ENCODE measurements at regions not wholly inside any gene's neighbourhood (a gene's known extent, or its start where the extent isn't known, plus 50 kb on each side); places are given as distances from the start of the nearest gene placed in this dataset.
"Not testable (repeated sequence)": the region's sequence is repeated elsewhere in the genome, so short reads cannot be mapped to it uniquely, and the experiment has no call there.

GRCh38 chr14:105848570-105848969 lies 322.2 kb downstream of the TMEM121 start:
- no peak for FAIRE-seq

GRCh38 chr14:105849933-105850626 lies 323.7 kb downstream of the TMEM121 start:
- FAIRE-seq = no peak

GRCh38 chr14:105850853-105851581 lies 324.6 kb downstream of the TMEM121 start:
- no peak for FAIRE-seq

- no peak for FAIRE-seq
These were observed 325.5 kb downstream of the TMEM121 start for GRCh38 chr14:105851716-105852377.

- FAIRE-seq = no peak
These were observed 326.1 kb downstream of the TMEM121 start for GRCh38 chr14:105852378-105853088.

GRCh38 chr14:105853089-105853906 lies 326.9 kb downstream of the TMEM121 start:
- no peak for FAIRE-seq

- no peak for FAIRE-seq
These were observed 327.7 kb downstream of the TMEM121 start for GRCh38 chr14:105853907-105854599.

- no peak for FAIRE-seq
These were observed 328.3 kb downstream of the TMEM121 start for GRCh38 chr14:105854600-105855245.

GRCh38 chr14:105855246-105855892 lies 329.0 kb downstream of the TMEM121 start:
- no peak for FAIRE-seq

GRCh38 chr14:105855893-105856675 lies 329.7 kb downstream of the TMEM121 start:
- FAIRE-seq = no peak

- no peak for FAIRE-seq
These were observed 330.4 kb downstream of the TMEM121 start for GRCh38 chr14:105856676-105857219.

- FAIRE-seq = no peak
These were observed 330.9 kb downstream of the TMEM121 start for GRCh38 chr14:105857220-105857825.

- no peak for FAIRE-seq
These were observed 331.7 kb downstream of the TMEM121 start for GRCh38 chr14:105857826-105858675.

- no peak for FAIRE-seq
These were observed 332.3 kb downstream of the TMEM121 start for GRCh38 chr14:105858676-105859025.

GRCh38 chr14:105859073-105859716 lies 332.8 kb downstream of the TMEM121 start:
- FAIRE-seq = not testable (repeated sequence)

GRCh38 chr14:105859717-105860614 lies 333.6 kb downstream of the TMEM121 start:
- FAIRE-seq = no peak
